B cell (primary cell): ENCODE measurements at regions not wholly inside any gene's neighbourhood (a gene's known extent, or its start where the extent isn't known, plus 50 kb on each side); places are given as distances from the start of the nearest gene placed in this dataset.

Experiments used
- CTCF ChIP-seq: fragments of 200-600 bp; IDR thresholded peaks from one replicate; pipeline ENCODE4 v1.8.0; 2022; ENCODE audit warnings: antibody characterized with exemption, mild to moderate bottlenecking
- EZH2 ChIP-seq: IDR thresholded peaks from 2 replicates; pipeline ENCODE4 v1.6.1; 2012; ENCODE audit warnings: borderline replicate concordance, low read depth, mild to moderate bottlenecking, moderate library complexity, low read length; ENCODE audit not compliant: insufficient read depth, poor library complexity, severe bottlenecking

- no peak for TF ChIP-seq CTCF
- TF ChIP-seq EZH2, result no peak
These were observed 176.5 kb upstream of the COPS8 start for GRCh38 chr2:236909193-236909504.
